GM12892 (cell line): ENCODE measurements at regions not wholly inside any gene's neighbourhood (a gene's known extent, or its start where the extent isn't known, plus 50 kb on each side); places are given as distances from the start of the nearest gene placed in this dataset.

Experiments
- DNase-seq: peaks from one replicate; pipeline ENCODE4 v3.0.0; 2011; ENCODE audit not compliant: insufficient read length
- FAIRE-seq: peaks from 2 replicates; lab custom pipeline; 2011; peaks lifted over from hg19 to GRCh38; lab: Jason Lieb, UNC
- POLR2A ChIP-seq: IDR thresholded peaks from 2 replicates; pipeline ENCODE4 v1.6.1; 2011; ENCODE audit warnings: low read depth, low read length, control low read depth
- POLR2AphosphoS5 ChIP-seq: IDR thresholded peaks from 2 replicates; pipeline ENCODE4 v1.6.1; 2011; ENCODE audit warnings: low read depth, low read length, control low read depth
- TAF1 ChIP-seq: IDR thresholded peaks from 2 replicates; pipeline ENCODE4 v1.6.1; 2011; ENCODE audit warnings: low read depth, mild to moderate bottlenecking, control low read depth, low read length, borderline replicate concordance

- no peak for DNase-seq
- no peak for TF ChIP-seq POLR2AphosphoS5
- TF ChIP-seq POLR2A, result no peak
- TF ChIP-seq TAF1, result no peak
- FAIRE-seq, result no peak
Observed at GRCh38 chr5:2204366-2205184, 321.9 kb upstream of the IRX4 start.

- TF ChIP-seq POLR2AphosphoS5 (no peak), TAF1 (no peak), POLR2A (no peak)
- no peak for FAIRE-seq
- DNase-seq, result no peak
Observed at GRCh38 chr5:2203774-2204173, 321.0 kb upstream of the IRX4 start.

DNA sequence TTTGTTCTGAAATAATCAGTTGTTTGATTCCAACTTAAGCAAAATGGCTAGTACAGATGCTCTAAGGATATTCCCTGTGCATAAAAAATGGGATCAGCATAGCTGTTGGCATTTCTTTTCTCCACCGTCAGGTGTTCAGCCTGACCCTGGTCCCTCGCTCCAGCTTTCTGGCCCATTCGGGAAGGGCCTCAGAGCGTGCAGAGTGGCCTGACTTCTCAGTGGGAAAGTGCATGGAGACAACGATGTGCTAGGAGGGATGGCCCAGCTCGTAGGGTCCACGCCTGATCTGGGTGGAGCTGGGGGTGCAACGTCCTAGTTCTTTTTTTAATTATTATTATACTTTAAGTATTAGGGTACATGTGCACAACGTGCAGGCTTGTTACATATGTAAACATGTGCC is 319.1 kb upstream of the IRX4 start:
- FAIRE-seq (no peak), DNase-seq (no peak)
- TF ChIP-seq POLR2AphosphoS5 (no peak), TAF1 (no peak), POLR2A (no peak)

DNA sequence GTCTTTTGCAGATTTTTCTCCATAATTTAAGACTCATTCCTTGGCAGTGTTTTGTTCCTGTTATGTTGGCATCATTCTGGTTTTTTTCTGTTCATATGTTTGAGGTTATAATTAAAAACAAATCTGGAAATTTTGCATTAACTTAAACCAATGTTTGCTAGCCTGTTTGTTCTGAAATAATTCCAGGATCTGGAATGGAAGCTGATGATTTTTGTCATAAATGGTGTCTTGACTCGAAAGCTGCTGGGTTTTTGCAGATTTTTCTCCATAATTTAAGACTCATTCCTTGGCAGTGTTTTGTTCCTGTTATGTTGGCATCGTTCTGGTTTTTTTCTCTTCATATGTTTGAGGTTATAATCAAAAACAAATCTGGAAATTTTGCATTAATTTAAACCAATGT is 318.7 kb upstream of the IRX4 start:
- no peak for FAIRE-seq
- TF ChIP-seq TAF1 (no peak), POLR2A (no peak), POLR2AphosphoS5 (no peak)
- no peak for DNase-seq

GRCh38 chr5:2201011-2201410 is 318.3 kb upstream of the IRX4 start:
- TF ChIP-seq POLR2AphosphoS5 (no peak), TAF1 (no peak), POLR2A (no peak)
- FAIRE-seq (no peak), DNase-seq (no peak)

- FAIRE-seq (no peak), DNase-seq (no peak)
- TF ChIP-seq POLR2A (no peak), TAF1 (no peak), POLR2AphosphoS5 (no peak)
Observed at GRCh38 chr5:2200261-2200950, 317.7 kb upstream of the IRX4 start.

DNA sequence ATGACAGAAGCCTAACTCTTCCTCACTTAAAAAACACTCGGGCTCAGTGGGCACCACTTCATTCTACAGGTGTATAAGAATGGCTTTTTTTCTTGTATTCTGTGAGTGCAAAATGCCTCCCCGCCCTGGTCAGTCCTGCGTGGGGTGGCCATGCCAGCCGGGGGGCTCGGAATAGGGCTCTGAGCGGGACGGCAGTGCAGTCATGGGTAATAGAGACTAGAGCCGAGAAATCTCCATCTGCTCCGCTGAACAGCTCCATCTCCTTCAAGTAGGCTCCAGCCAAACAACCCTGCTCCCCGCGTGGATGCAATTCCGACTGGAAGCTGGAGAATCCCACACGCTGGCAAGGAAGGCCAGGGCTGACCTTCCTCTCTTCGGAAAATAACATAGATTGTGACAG is 317.0 kb upstream of the IRX4 start:
- TF ChIP-seq POLR2A, result no peak
- no peak for TF ChIP-seq TAF1
- FAIRE-seq (no peak), DNase-seq (no peak)

DNA sequence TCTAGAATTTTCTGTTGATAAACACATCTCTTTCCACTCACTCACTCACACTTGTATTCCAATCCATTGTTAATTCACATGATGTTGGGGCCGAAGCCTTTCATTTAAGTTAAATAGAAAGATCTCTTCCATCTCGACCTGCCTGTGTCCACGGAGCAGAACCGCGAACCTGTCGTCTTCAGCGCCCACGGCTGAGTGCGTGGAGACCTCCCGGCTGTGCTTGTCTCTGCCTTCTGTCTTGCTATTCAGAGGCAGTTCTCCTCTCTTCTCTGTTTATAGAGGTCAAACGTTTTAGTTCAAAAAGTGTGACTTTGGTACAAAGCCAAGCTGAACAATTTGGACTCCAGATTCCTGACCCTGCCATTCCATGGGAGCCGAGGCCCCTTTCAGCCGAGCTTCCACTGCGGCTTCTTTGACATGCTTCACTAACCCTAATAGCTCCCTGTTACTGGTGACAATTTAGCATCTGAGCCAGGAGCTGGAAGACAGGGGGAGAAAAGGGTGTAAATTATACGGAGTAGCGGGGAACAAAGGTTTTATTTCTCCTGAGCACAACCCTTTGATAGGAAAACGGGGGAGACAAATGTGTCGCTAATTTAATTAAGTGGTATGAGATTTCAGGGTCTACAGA is 314.4 kb upstream of the IRX4 start:
- TF ChIP-seq TAF1, result no peak
- no peak for TF ChIP-seq POLR2A
- TF ChIP-seq POLR2AphosphoS5, result no peak
- DNase-seq (no peak), FAIRE-seq (no peak)

- no peak for FAIRE-seq
- TF ChIP-seq POLR2A (no peak), TAF1 (no peak), POLR2AphosphoS5 (no peak)
Observed at GRCh38 chr5:2196416-2196815, 313.7 kb upstream of the IRX4 start.

DNA sequence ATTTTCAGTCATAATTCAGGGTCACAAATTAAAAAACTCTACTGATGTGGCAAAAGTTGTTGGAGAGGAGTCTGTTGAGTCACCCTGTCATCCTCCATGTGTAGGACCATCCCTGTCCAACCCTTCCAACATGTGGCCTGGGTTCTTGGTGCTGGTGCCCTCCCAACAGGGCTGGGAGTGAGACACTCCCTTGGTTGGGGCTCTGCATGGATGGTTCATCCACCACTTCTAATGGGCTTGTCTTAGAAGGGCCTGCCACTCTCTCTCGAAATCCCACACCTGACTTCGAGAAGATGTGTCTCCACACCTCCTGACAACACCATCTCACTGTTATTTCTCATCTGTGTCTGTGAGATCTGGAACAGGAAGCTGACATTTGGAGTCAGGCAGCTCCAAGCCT is 312.2 kb upstream of the IRX4 start:
- no peak for FAIRE-seq
- TF ChIP-seq POLR2A (no peak), TAF1 (no peak), POLR2AphosphoS5 (no peak)
- DNase-seq, result no peak

More at GRCh38 chr5:2196416-2196815, 313.7 kb upstream of the IRX4 start:
- DNase-seq, result no peak

GRCh38 chr5:2194236-2194555 is 311.5 kb upstream of the IRX4 start:
- no peak for FAIRE-seq
- DNase-seq, result no peak
- no peak for TF ChIP-seq POLR2A
- TF ChIP-seq POLR2AphosphoS5, result no peak
- TF ChIP-seq TAF1, result no peak
